HuH-7 (cell line): ENCODE measurements at regions not wholly inside any gene's neighbourhood (a gene's known extent, or its start where the extent isn't known, plus 50 kb on each side); places are given as distances from the start of the nearest gene placed in this dataset.
"Not testable (repeated sequence)": the region's sequence is repeated elsewhere in the genome, so short reads cannot be mapped to it uniquely, and the experiment has no call there.

ENCODE experiments used
- DNase-seq: peaks from one replicate; pipeline ENCODE4 v3.0.0; 2011; ENCODE audit warnings: low spot score

DNA sequence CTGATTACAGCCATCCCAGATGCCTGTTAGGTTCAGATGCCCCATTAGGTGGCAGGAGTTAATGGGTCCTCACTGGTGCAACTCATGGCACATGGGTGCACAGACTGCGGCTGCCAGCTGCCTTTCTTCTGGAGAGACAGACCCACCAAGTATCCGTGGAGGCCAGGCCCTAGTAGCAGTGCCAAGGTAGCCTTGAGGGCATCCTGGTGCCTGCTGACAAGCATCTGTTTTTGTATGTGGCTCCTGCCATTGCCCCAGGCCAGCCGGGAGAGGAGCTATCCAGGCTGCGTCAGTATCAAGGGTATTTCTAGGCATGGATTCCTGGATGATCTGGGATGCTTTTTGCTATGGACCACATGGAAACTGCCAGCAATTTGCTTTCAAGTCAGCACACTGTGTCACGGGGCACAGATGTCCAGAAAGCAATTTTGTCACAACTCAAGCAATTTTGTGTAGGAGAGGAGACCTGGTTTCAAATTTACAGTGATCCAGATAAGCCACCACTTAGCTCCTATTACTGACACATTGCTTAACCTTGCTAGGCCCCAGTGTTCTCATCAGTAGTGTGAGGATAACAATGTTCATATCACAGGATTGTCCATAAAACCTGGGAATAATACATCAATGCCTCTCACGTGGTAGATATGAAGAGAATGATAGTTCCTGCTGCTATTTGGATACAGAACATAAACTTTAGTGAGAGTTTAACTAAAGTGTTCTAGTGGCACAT lies 815.1 kb upstream of the RAB6C start:
- DNase-seq = no peak

DNA sequence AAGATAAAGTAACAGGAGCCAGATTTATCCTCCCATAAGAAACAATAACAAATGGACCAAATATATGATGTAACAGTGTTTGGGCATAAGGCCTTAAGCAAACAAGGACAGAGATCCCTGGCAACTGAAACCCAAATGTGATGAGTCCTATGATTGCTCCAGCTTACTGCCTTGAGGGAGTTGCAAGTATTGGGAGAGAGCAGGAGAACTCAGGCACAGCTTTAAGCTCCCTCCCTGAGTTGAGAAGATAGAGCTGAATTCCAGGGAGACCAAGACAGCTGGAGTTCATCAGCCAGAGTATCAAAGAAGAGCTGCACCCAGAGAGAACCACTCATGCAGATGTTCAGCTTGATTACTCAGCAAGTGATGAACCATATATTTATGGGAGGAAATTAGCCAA lies 814.5 kb upstream of the RAB6C start:
- DNase-seq = no peak

DNA sequence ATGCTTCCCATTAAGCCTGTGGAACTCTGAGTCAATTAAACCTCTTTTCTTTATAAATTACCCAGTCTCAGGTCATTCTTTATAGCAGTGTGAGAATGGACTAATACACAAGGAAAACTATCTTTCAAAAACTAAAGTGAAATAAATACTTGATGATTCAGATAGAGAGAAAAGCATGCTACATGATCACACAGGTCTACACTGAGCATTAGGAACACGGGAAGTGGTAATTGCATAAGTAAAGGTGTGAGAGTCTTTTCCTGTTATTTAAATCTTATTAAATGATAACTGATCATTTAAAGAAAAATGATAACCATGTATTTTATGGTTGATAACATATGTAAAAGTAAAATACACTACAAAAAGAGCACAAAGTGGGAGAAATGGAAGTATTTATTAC lies 812.0 kb upstream of the RAB6C start:
- DNase-seq = no peak

DNA sequence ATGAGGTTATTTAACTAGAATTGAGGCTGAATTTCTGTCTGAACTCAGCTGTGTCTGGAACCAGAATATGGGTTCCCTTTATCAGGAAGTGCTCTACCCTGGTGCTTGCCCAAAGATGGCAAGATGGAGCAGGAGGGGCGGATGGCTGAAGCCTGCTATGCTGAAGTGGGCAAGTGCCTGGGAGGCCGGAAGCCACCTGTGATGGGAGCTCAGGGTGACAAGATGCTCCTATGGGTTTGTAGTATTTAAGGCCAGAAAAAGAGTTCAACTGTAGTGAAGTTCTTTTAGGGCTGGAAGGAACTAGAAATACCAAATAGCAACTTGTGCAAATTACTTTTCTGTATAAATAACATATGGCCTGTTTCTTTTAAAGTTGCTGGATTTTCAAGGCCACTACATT lies 808.9 kb upstream of the RAB6C start:
- DNase-seq = no peak

DNA sequence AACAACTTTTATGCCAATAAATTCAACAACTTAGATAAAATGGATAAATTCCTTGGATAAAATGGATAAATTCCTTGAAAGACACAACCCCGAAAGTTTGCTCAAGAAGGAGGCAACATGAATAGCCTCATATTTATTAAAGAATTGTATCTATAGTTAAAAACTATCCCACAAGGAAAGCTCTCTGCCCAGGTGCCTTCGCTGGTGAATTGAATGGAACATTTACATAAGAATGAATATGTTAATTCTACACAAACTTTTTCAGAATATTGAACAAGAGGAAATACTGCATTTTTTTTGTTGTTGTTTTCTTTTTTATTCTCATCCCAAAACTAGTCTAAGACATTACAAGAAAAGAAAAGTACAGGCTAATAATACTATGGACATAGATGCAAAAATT lies 805.3 kb upstream of the RAB6C start:
- DNase-seq = no peak

DNA sequence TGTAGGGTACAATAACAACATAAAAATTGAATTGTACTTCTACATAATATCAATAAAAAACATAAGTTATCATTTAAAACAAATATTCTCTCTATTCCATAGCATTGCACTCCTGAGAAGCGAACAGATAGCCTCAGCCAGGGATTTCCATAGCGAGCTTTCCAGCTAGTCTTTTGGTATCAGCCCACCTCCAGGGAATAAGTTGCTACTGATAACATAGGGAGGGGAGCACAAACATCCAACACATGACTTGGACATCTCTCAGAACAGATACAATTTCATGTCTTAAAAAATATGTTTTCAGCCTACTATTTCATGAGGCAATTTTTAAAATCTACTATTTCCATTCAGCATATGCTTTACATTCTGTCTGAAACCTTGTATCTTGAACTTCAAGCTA lies 804.4 kb upstream of the RAB6C start:
- DNase-seq = no peak

DNA sequence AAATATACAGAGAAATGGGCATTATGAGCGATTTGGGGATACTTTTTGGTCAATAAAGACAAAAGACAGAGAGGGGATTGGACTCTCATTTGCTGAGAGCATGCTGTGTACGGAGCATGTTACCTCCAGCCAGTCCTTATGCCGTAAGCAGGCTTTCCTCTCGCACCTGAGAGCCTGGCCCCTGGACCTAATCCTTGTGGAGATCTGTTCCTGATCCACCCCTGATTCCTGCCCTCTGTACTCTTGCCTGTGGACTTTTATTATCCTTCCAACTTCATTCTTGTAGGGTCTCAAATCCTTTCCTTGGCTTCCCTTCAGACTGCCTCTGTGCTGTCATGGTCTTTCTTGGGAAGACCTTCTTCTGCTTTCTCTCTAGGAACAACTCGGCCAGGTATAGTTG lies 803.1 kb upstream of the RAB6C start:
- no peak for DNase-seq

DNA sequence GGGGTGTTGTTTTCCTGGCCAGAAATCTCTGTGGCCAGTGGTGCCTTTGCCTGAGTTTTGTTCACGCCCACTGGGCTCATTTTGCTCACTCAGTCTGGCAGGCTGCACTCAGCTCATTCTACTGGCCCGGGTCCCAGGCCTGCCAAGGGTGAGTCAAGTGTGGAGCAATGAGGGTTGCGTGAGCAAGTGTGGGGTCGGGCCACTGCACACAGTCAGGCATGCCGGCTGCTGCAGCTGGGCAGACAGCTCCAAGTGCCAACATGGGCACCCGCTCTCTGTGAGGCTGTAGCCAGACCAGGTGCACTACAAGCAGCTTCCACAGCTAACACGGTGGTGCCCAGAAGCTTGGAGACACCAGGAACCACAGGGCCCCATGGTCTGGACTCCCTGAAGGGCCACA lies 801.1 kb upstream of the RAB6C start:
- DNase-seq = no peak

DNA sequence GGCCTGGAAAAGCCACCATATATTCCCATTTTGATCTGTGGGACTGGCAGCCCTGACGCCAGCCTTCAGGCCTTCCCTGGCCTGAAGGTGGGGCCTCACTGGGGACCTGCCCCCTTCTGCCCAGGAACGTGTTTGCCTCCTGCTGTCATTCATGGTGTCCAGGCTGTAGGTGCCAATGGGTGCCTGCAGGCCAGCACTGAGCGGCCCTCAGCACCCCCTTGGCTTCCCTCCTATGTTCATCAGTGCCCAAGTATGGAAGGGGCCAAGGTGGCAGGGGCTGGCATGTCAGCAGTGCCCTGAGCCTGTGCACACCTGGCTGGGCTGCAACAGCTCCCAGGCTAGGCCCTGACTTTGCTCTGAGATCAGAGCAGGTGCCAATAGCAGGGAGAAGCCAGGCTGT lies 800.3 kb upstream of the RAB6C start:
- DNase-seq = no peak

DNA sequence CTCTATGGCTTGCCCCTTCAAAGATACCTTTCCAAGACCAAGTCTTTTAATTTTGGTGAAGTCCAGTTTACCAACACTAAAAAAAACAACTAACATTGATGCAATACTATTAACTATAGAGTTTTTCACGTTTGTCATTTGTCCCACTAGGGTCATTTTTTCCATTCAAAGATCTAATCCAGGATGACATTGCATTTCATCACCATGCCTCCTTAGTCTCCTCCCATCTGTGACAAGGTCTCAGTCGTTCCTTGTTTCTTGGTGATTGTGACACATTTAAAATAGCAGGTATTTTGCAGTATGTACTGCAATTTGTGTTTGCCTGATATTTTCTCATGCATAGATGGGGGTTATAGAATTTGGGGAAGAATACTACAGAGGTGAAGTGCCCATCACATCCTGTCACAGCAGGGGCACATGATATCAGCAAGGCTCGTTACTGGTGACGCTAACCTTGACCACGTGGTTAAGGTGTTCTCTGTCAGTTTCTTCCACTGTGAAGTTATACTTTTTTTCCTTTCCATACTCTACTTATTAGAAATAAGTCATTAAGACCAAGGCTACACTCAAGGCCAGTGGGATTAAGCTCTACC lies 799.2 kb upstream of the RAB6C start:
- no peak for DNase-seq

DNA sequence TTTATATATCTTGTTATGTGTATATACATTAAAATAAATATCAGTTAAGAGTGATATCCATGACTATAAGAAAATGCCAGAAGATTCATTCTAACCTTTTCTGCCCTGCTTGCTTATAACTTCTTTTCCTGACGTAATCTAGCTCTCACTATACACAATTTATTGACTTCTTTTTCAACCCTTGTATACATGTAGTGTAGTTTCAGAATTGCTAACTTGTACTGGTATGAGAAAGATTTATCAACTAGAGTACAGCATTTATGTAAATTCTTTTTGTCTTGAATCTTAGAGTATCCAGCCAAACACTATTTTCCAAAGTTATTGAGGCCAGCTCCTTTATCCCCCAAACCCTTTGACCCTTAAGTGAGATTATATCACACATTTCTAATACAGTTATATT lies 798.0 kb upstream of the RAB6C start:
- no peak for DNase-seq

DNA sequence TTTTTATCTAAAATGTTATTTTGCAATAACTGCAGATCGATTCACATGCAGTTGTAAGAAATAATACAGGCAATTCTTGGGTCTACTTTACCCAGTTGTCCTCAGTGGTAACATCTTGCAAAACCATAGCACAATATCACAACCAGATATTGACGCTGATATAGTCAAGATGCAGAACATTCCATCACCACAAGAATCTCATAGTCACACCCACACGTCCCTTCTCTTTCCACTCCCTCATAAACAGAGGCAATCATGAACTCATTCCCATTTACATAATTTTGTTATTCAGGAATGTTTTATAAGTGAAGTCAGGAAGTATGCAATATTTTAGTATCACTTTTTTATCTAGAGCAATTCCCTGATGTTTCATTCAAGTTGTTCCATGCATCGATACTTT lies 797.5 kb upstream of the RAB6C start:
- no peak for DNase-seq

DNA sequence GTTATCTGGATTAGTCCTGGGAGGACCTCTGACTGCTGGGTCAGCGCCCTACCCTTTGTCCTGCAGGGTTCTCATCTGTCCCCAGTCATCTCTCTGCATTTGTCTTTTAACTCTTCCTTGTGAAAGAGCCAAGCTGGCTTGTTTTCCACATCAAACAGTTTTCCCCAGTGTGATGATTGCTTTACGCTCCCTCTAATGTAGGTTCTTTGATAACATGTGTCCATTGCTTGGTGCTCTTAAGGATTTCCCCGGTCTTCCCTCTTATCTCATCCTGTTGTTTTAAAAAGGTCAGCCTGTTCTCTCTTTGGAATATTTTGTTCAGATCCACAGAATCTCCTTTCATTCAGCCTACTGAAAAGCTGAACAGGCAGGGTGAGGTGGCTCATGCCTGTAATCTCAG lies 792.1 kb upstream of the RAB6C start:
- DNase-seq = no peak

DNA sequence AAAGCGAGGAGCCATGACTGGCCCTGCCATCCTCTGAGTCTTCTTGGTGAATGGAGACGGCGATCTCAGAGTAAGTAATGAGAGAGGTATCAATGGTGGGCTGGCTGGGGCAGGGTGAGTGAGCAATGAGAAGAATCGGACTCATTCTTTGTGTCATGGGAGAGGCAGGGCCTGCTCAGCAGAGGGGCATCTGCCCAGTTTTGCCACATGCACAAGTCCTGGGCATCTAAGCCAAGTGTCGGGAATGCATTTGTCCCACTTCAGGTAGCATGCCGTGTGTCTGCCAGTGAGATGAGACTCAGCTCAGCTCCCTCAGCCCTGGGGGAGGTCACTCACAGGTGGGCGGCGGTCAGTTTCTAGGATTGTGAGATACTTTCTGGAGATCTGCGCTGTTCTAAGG lies 791.0 kb upstream of the RAB6C start:
- no peak for DNase-seq

DNA sequence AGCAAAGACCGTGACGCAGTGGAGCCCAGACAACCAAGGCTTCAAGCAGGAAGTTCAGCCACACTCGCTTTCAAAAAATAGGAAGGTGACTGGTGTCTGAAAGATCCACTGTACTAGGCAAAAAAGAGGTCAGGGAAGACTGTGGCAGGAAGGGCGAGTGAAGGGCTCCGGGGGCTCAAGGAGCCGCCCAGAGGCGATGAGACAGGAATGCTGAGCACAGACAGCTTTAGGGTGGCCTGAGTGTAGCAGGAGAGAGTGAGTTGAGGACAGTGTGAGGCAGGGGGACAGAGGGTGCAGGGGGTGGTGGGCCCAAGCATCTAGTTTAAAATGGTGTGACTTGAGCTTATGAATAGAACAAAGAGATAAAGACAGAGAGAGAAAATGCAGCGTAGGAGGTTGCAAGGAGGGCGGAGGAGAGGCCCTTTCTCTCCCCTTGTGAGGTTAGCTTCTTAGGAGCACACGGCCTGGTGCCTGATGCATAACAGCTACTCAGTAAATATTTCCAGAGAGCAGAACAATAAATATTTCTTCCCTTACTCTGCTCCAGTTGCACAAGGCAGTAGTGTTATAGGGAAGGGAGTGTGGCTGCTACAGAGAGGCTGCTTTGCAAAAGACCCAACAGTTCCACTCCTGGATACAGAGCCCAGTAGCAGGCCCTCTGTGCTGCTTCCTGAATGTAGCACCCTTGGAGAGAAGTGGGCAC lies 789.7 kb upstream of the RAB6C start:
- no peak for DNase-seq

DNA sequence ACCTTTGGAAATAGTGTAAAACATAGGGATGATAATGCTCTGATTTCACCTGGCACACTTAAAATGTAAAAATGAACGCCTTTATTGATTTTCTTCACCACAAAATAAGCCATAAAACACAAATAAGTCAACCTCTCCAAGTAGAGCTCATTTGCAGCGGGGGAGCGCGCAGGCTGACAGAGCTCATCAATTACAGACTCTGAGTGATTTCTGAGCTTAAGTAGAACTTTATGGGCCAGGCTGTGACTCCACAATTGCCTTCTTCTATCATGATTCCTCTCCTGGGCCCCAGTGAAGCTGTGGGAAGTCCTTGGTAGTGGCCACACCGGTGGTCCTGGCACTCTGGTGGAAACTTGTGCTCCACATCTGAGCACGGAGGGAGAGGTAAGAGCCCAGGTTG lies 789.0 kb upstream of the RAB6C start:
- no peak for DNase-seq

DNA sequence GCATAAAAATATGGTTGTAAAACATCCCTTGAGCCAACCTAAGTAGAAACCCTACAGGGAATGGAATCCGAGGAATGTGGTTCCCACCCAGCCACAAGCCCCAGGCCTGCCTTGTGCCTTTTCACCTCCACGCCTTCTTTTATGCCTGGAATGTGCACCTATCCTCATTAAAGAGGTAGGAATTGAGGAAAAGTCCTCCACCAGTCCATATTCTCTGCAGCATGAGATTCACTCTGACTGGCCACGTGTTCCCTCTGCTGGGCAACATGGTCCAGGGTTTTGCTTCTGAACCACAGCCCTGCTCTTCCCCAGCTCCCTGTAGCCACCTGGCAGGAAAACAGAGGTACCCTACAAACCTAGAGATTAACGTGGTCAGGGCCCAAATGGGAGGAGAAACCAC lies 787.9 kb upstream of the RAB6C start:
- DNase-seq = no peak

DNA sequence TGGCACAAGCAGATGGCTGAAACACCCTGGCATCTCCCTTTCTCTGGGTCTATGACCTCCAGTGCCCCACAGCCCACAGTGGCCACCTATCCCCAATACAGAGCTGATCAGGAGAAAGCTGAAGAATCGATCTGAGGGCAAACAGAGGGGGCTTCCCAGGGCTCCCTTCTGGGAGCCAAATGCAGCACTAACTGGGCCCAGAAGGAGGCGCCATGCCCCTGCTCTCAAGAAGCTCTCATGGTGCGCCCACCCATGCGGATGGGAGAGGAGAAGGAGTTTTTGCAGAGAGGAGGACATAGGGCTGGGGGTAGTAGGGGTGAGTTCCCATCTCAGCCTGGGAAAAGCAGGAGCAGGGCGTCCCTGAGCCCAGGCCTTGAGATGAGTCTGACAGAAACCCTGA lies 787.3 kb upstream of the RAB6C start:
- no peak for DNase-seq

DNA sequence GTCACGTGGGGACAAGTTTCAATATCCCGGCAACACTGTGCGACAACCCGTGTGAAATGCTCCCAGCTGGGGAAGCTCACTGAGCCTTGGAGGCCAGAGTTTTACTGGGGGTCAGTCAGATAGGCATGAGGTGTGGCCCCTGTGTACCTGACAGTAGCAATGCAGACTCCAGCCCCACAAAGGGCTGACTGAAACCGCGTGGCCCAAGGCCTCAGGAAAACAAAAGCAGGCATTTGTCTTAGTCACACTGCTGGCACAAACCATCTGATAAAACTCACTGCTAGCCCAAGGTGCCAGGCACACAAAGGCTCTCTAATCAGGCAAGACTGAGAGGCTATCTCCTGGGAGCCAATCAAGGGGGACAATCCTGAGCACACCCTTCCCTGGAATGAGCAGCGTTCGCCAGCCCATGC lies 786.6 kb upstream of the RAB6C start:
- DNase-seq = no peak

DNA sequence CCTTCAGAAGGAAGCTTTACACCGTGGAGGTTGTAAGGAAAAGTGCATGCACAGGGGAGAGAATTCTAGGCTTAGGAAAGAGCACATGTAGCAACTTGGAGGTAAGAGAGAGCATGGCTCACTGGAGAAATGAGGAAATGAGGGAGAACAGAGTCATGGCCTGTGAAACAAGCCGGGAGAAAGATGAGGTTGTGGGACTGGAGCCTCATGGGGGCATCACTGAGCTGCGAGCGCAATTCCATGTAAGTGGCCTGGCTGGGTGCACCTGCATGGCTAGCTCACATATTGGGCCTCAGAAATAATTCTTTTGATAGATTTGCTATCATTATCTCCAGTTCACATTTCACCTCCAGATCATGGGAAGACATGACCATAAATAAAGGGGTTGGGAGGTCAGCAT lies 785.5 kb upstream of the RAB6C start:
- DNase-seq = no peak

DNA sequence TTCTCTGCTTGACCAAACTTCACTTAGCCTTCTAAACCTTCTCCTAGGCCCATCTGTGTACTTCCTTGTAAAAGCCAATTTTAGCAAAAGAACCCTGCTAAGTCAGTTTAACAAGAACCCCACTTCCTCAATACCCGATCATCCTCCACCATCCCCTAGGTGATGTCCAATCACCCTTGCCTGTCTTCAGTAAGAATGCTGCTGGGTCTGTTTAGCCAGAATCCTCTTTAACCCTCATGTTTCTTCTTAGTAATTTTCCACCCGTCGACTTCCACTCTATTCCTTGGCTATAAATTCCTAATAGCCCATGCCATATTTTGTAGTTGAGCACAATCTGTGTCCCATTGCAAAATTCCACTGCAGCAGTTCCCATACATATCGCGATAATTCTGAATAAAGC lies 780.0 kb upstream of the RAB6C start:
- no peak for DNase-seq

DNA sequence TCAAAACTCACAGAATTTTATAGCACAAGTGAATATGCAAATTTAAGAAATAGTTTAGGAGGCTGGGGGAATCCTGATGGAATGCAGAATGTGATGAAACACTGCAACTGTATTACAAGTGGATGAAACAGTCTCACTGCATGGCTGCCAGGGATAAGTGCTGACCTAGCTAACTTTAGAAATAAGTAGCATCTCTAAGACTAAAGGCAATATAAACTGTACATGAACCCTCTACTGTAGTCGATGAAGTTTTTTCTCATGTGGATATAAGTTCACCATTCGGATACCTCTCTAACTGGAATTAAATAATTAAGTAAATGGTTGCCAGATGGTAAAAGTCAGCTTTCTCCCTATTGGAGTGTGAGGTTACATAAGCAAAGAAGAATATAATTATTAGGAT lies 777.8 kb upstream of the RAB6C start:
- DNase-seq = no peak

DNA sequence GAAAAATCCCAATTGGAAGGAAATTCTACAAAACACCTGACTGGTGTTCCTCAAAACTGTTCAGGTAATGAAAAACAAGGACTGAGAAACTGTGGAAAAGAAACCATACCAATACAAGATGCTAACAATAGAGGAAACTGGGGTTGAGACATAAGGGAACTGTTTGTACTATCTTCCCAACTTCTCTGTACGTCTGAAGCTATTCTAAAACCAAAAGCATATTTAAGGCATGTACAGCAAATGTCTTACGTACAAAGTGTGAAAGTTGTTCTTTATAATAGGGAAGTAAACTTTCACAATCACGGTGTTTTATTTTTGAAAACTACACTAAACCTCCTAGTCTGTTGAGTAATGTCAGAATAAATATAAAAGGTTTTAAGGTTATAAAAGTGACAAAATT lies 776.1 kb upstream of the RAB6C start:
- DNase-seq = no peak

DNA sequence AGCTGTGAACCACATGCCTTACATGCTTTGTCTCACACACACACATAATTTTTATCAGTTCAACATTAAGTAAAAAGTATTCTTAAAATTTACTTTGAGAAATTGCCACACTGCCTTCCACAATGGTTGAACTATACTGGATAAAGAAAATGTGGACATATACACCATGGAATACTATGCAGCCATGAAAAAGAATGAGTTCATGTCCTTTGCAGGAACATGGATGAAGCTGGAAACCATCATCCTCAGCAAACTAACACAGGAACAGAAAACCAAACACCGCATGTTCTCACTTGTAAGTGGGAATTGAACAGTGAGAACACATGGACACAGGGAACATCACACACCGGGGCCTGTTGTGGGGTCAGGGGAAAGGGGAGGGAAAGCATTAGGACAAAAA lies 774.9 kb upstream of the RAB6C start:
- DNase-seq = not testable (repeated sequence)
